A673 (cell line): ENCODE measurements at regions not wholly inside any gene's neighbourhood (a gene's known extent, or its start where the extent isn't known, plus 50 kb on each side); places are given as distances from the start of the nearest gene placed in this dataset.

Source experiments
- BruUV-seq: library from RNA; stranded (reverse); fragments of 400-500 nt; replicated peaks from 2 replicates; lab custom pipeline; 2021; lab: Mats Ljungman, UMichigan
- CTCF ChIA-PET: fragments of 300-600 bp; sonication (Branson Sonifier 250); formaldehyde crosslinking; loops from one replicate; lab custom pipeline; 2022; ENCODE audit warnings: antibody characterized with exemption; lab: Charles Lee
- POLR2A ChIA-PET: fragments of 300-600 bp; sonication (Branson Sonifier 250); formaldehyde crosslinking; loops from one replicate; lab custom pipeline; 2022; ENCODE audit warnings: antibody characterized with exemption; ENCODE audit not compliant: low non-redundant PET; lab: Charles Lee
- DNase-seq: peaks from one replicate; pipeline ENCODE4 v3.0.0-alpha.2; 2015; ENCODE audit warnings: low spot score
- H3K27ac ChIP-seq: fragments of 200-600 bp; sonication (generic); 2 replicates; pipeline ENCODE4 v1.5.1; 2016; ENCODE audit warnings: mixed run types, low read depth, mild to moderate bottlenecking, mixed read lengths, antibody characterized with exemption, low read length; ENCODE audit not compliant: poor library complexity, severe bottlenecking
- H3K27me3 ChIP-seq: fragments of 200-600 bp; sonication (generic); replicated peaks from 2 replicates; pipeline ENCODE4 v1.6.1; 2017; ENCODE audit warnings: mixed run types, low read depth, mild to moderate bottlenecking, mixed read lengths, antibody characterized with exemption, low read length; ENCODE audit not compliant: insufficient read depth, poor library complexity
- H3K36me3 ChIP-seq: fragments of 200-600 bp; sonication (generic); 2 replicates; pipeline ENCODE4 v1.6.1; 2016; ENCODE audit warnings: mixed run types, mild to moderate bottlenecking, mixed read lengths, antibody characterized with exemption, low read length; ENCODE audit not compliant: insufficient read depth, poor library complexity, severe bottlenecking
- H3K4me1 ChIP-seq: fragments of 200-600 bp; sonication (generic); 2 replicates; pipeline ENCODE4 v1.6.1; 2017; ENCODE audit warnings: mixed run types, mild to moderate bottlenecking, mixed read lengths, antibody characterized with exemption, low read length; ENCODE audit not compliant: insufficient read depth, poor library complexity, severe bottlenecking
- H3K4me3 ChIP-seq: fragments of 200-600 bp; sonication (generic); 2 replicates; pipeline ENCODE4 v1.5.1; 2016; ENCODE audit warnings: low read depth, mixed run types, mild to moderate bottlenecking, mixed read lengths, low read length; ENCODE audit not compliant: poor library complexity, severe bottlenecking
- H3K9me3 ChIP-seq: fragments of 200-600 bp; sonication (generic); 2 replicates; pipeline ENCODE4 v1.6.1; 2016; ENCODE audit warnings: mixed run types, low read depth, mild to moderate bottlenecking, mixed read lengths, antibody characterized with exemption, low read length; ENCODE audit not compliant: poor library complexity, severe bottlenecking
- CTCF ChIP-seq: fragments of 300-800, 200-600 bp; sonication (generic); conservative IDR thresholded peaks from 2 replicates; pipeline ENCODE4 v1.5.1; 2017; ENCODE audit warnings: low read depth, mild to moderate bottlenecking, antibody characterized with exemption, low read length, moderate library complexity, mixed read lengths
- EZH2 ChIP-seq: fragments of 200-600 bp; sonication (generic); IDR thresholded peaks from 2 replicates; pipeline ENCODE4 v1.6.1; 2017; ENCODE audit warnings: borderline replicate concordance, low read depth, mild to moderate bottlenecking, mixed read lengths, antibody characterized with exemption, low read length; ENCODE audit not compliant: poor library complexity, severe bottlenecking
- intact Hi-C: fragments of 100-400 bp; cut with micrococcal nuclease; formaldehyde crosslinking; loops from one replicate; pipeline ENCODE4 v1.10.0; 2022; ENCODE audit not compliant: unreplicated experiment

GRCh38 chr12:34394211-34395055 is 372.1 kb downstream of the ALG10 start:
- DNase-seq = no peak

GRCh38 chr12:34395056-34396005 is 373.0 kb downstream of the ALG10 start:
- no TSS peak for BruUV-seq
- Histone ChIP-seq H3K36me3 (no peaks in the 10 kb centered on the region), H3K4me1 (no peaks in the 10 kb centered on the region), H3K27me3 (no peaks in the 10 kb centered on the region), H3K27ac (no peak overlapping the region), H3K9me3 (peaks cover 20% of the 10 kb centered on the region), H3K4me3 (no peak overlapping the region)
- TF ChIP-seq EZH2 (no peak), CTCF (no peak)
- DNase-seq = no peak
- intact Hi-C loops = no loop called here
- ChIA-PET CTCF (no interaction called here), POLR2A (no interaction called here)

More at GRCh38 chr12:34394211-34395055, 372.1 kb downstream of the ALG10 start:
- Histone ChIP-seq H3K36me3 (no peaks in the 10 kb centered on the region), H3K4me3 (no peak overlapping the region), H3K27me3 (no peaks in the 10 kb centered on the region), H3K27ac (no peak overlapping the region), H3K4me1 (no peaks in the 10 kb centered on the region), H3K9me3 (peaks cover 23% of the 10 kb centered on the region)
- ChIA-PET CTCF (no interaction called here), POLR2A (no interaction called here)
- intact Hi-C loops = no loop called here
- BruUV-seq = no TSS peak
- TF ChIP-seq CTCF = no peak
- no peak for TF ChIP-seq EZH2

- ChIA-PET CTCF (no interaction called here), POLR2A (no interaction called here)
- intact Hi-C loops = no loop called here
- Histone ChIP-seq H3K27me3 (no peaks in the 10 kb centered on the region), H3K4me3 (no peak overlapping the region), H3K27ac (no peak overlapping the region), H3K36me3 (no peaks in the 10 kb centered on the region), H3K4me1 (no peaks in the 10 kb centered on the region), H3K9me3 (peaks cover 19% of the 10 kb centered on the region)
- BruUV-seq = no TSS peak
- TF ChIP-seq EZH2 (no peak), CTCF (no peak)
- DNase-seq = no peak
Observed at GRCh38 chr12:34396006-34396860, 373.9 kb downstream of the ALG10 start.
